ENCODE measurements at regions not wholly inside any gene's neighbourhood (a gene's known extent, or its start where the extent isn't known, plus 50 kb on each side); places are given as distances from the start of the nearest gene placed in this dataset.
"Not testable (repeated sequence)": the region's sequence is repeated elsewhere in the genome, so short reads cannot be mapped to it uniquely, and the experiment has no call there.

DNA sequence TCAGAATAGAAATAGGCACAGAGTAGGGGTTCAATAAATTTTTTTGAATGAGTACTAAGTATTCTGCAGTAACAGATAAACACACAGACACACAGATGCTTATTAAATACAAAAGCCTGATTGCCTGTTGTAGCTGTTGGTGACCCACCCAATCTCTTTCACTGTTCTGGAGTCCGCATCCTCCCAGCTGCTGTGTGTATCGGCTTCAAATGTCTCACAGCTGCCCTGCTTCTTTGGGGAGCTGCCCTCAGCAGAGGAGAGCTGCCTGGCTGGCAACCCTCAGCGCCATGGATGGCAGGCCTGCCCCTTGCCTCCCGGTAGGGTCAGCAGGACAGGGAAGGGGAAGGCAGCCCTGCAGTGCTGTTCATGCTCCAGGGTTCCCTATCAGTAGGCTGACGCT, 50.5 kb upstream of the PRNP start:
- no peak for DNase-seq

DNA sequence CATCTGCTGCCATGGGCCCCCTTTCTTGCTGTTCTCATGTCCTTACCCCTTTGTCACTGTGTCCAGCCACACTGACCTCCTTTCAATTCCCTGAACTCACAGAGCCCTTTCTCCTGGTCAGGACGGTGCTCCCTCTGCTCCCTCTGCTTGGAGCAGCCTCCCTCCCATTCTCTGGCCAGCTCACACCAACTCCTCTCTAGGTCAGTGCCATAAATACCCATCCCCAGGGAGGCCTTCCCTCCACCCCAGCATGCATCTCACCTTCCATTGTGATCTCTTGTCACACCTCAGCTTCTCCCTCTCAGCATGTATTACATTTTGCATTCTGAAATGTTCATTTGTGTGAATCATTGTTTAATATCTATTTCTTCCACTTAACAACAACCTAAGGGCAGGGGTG, 50.9 kb upstream of the PRNP start:
- DNase-seq: no peak

DNA sequence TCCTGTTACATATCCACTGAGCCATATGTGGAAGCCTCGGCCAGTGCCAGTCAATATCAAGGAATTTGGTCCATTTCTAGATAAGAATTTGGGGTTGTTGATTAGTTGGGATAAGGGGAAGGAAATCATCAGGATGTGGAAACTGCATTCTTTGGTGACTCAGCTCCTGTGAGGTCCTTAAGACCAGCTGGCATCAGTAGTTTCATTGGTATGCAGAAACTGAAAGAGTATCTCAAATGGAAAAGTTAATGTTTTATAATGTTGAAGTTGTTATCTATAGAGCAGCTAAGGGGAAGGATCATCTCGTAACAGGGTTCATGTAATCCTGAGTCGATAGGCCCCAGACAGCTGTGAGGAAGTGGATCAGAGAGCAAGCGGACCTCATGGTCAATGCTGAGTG, 52.5 kb upstream of the PRNP start:
- DNase-seq: no peak

DNA sequence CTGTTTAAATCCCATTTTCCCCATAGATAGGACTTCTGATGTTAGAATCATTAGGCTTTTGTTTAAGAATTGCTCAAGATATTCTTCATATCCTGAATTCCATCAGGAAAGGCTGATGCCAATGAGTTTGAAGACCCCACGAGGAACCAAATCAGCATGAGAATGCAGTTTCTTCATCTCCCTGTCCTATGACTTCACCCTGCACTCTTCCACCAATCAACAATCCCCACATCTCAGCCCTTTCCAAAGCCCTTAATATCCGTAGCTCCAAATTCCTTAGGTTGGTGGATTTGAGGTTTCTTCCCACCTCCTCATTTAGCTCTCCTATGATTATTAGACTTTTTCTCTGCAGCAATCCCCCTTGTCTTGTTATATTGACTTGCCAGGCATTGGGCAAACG, 52.9 kb upstream of the PRNP start:
- DNase-seq: no peak

DNA sequence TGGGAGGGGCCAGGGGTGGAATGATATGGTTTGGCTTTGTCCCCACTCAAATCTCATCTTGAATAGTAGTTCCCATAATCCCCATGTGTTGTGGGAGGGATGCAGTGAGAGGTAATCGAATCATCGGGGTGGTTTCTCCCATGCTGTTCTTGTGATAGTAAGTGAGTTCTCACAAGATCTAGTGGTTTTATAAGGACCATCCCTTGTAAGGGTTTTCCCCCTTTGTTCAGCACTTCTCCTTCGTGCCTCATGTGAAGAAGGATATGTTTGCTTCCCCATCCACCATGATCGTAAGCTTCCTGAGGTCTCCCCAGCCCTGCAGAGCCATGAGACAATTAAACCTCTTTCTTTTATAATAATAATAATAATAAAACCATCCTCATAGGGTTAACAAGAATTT, 53.4 kb upstream of the PRNP start:
- DNase-seq: no peak

DNA sequence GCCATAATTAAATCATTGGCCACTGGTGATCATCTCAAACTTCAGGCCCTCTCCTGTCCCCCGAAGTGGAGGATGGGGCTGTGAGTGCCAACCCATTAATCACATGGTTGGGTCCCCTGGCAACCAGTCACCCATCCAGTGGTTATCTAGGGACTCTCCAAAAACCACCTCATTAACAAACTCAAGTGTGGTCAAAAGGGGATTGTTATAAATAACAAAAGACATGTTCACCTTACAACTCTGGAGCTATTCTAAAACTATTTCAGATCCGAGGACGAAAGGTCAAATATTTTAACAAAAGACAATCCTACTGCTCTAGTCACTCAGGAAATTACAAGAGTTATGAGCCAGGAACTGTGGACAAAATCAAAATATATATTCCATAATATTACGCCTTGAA, 60.0 kb upstream of the PRNP start:
- DNase-seq: no peak

DNA sequence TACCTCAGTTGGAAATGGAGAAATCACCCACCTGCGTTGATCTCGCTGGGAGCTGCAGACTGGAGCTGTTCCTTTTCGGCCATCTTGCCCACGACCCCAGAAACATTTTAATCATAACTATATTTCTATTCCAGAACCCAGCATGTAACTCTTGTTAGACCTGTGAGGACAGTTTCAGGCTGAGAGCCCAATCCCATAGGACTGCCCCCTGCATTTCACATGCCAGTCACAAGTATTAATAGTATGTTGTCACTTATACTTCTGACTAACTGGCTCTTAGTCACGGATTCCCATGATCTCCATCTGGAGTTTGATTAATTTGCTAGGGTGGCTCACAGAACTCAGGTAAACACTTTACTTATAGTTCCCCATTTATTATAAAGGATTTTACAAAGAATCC, 60.6 kb upstream of the PRNP start:
- DNase-seq: no peak

DNA sequence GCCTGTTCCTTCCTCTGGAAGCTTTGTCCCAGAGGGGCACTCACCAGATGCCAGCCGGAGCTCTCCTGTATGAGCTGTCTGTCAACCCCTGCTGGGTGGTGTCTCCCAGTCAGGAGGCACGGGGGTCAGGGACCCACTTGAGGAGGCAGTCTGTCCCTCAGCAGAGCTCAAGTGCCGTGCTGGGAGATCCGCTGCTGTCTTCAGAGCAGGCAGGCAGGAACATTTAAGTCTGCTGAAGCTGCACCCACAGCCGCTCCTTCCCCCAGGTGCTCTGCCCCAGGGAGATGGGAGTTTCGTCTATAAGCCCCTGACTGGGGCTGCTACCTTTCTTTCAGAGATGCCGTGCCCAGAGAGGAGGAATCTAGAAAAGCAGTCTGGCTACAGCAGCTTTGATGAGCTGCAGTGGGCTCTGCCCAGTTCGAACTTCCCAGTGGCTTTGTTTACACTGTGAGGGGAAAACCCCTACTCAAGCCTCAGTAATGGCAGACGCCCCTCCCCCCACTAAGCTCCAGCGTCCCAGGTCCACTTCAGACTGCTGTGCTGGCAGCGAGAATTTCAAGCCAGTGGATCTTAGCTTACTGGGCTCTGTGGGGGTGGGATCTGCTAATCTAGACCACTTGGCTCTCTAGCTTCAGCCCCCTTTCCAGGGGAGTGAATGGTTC, 61.5 kb upstream of the PRNP start:
- DNase-seq: not testable (repeated sequence)

DNA sequence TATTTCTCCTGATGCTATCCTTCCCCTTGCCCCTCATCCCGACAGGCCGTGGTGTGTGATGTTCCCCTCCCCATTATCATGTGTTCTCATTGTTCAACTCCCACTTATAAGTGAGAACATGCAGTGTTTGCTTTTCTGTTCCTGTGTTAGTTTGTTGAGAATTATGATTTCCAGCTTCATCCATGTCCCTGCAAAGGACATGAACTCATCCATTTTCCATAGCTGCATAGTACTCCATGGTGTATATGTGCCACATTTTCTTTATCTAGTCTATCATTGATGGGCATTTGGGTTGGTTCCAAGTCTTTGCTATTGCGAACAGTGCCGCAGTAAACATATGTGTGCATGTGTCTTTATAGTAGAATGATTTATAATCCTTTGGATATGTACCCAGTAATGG, 67.1 kb upstream of the PRNP start:
- DNase-seq: not testable (repeated sequence)

DNA sequence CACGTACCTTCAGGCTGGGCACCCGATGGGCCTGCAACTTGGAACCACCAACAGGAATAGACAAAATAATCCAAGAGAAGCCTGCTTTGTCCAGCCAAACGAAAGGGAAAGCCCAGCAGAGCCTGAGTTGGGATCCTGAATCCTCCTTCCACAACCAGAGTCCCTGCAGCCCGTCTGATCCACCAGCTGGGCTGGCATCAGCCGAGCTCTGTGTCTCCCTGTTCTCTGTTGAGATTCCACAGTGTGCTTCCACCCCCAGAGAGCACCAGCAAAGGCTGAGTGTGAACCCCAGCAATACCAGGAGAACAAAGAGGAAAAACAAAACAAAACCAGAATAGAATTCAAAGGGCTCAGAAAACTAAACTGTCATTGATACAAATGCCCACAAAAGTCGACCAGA, 68.8 kb upstream of the PRNP start:
- no peak for DNase-seq

DNA sequence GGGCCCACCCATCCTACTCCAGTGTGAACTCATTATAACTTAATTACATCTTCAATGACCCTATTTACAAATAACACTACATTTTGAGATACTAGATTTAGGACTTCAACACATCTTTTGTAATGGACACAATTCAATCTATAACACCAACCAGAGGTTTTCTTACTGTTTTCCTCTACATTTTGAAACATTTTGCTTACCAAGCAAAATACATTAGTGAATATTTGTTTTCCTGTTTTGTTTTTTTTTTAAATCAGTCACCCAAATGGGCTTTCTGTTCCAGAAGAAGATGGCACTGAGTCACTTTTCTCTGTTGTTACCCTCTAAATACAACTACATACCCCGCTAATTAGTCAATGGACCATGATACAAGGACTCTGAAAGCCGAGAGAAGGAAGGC, 69.2 kb upstream of the PRNP start:
- DNase-seq: no peak

DNA sequence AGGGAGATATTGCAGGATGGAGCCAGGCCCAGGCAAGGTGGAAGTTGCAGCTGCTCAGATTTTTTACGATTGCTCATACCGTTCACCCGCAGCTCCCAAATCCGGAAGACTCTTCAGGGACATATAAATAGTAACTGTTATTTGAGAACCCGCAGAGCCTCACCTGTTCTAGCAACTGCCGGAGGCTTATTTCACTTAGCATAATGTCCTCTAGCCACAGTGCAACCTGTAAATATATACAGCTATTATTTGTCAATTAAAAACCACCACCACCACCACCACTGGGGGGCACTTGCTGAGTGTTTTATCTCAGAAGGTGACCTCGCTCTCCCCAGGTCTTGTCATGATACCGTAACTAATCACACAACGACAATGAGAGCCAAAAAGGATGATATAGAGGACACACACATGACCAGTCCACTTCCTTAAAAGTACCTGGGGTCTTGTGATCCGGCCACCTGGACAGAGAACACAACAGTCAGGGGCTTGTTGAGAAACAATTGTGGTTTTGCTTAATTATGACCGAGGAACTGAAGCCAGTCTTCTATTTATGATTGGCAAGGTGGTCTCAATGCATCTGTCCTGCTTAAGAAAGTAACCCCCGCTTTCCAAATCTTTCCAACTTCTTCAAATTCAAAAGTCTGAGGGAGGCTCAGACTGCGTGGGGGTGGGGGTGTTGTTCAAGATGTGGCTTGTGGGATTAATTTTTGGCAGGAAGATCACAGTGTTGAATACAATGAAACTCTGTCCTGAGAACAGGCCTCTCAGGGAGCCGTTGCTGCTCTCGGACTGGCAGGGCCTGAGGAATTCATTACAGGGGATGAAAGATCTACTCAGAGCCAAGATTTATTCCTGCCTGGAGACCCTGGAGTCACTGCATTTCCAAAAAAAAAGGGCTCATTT, 72.3 kb upstream of the PRNP start:
- peak; percentile 62 for DNase-seq

DNA sequence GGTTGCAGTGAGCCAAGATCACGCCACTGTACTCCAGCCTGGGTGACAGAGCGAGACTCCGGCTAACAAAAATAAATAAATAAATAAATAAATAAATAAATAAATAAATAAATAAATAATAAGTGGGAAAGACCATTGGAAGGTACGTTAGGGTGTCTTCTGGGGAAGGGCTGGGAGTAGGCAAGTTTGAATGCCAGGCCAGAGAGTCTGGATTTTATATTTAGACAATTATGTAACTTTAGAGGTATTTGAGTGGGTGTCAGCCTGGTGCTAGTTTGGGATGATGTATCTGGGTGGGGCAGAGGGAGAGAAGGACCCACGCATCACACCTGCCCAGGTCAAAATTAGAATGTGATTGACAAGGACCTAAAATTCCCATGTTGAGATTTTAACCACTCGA, 73.1 kb upstream of the PRNP start:
- DNase-seq: no peak

DNA sequence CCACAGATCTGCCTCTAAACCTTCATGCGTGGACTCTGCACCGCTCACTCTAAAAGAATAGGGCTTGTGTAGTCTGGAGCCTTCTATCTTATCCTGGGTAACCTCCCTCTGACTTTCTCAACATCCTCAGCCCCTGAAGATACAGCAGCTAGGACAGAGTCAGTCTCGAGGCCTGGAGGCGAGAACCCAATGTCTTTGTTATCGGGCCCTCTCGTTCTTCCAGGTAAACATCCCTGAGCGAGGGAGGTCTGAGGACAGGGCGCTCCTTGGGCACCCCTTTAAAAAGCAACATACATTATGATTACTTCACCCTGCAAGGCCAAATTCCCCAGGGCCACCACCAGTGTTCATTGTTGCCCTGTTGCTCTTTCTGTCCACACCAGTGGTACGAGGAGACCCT, 75.4 kb upstream of the PRNP start:
- no peak for DNase-seq

DNA sequence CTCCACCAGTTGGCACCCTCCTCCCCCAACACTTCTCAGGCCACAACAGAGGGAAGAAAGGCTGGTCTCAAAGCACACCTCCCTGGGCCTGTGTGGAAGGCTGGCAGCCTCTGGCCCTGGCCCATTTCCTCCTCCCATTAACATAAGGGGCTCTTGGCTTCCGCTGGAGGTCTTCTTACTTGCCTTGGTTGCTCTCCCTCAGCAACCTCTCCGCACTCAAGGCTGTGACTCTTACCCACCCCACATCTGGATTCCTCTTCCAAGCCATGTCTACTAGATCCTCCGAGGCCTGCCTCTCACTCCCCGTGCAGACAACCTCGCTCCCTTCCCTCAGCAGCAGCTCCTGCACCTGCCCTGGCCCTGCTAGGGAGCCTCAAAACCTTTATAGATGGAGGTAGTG, 76.7 kb upstream of the PRNP start:
- no peak for DNase-seq

DNA sequence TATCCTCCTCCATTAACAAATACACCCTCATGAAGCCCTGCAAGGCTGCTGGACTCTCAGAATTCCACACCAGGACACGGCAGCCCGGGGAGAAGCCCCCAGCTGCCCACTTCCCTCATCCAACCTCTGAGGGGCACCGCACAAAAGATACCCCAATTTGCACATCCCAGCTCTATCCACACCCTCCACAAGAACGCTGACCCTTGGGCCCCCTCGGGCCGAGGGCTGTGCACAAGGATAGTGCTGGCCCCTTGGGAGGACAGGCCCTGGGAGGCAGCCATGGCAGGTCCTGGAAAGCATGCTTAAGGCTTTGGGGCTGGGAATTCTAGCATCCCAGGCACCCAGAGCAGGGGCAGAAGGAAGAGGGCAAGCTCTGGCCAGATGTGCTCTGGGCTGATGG, 77.4 kb upstream of the PRNP start:
- no peak for DNase-seq

DNA sequence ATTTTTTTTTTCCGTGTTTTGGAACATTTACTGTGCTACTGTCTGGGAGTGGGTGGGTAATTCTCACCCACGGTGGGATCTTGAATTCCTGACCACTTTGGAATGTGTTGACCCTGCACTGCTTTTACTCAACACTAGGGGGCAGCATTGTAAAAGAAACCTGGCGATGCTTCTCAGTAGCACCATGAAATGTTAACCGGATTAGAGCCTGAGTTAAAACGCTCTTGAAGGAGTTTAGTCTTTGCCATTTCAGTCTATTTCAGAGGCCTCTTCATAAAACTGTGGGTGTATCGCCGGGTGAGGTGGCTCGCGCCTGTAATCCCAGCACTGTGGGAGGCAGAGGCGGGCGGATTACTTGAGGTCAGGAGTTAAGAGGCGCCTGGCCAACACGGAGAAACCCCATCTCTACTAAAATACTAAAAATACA, 79.0 kb upstream of the PRNP start:
- peak; percentile 39 for DNase-seq

DNA sequence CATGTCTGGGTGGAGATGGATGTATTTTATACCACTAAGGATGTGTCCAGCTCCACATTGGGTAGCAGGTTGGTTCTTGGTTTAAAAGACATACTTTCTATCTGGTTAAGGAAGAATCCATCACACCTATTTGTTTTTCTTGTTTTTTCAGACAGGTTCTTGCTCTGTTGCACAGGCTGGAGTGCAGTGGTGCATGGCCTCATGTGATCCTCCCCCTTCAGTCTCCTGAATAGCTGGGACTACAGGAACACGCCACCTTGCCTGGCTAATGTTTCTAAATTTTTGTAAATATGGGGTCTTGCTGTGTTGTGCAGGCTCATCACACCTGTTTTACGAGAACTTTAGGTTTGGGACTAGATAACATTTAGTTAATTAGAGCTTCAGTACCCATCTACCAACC, 80.2 kb upstream of the PRNP start:
- no peak for DNase-seq

DNA sequence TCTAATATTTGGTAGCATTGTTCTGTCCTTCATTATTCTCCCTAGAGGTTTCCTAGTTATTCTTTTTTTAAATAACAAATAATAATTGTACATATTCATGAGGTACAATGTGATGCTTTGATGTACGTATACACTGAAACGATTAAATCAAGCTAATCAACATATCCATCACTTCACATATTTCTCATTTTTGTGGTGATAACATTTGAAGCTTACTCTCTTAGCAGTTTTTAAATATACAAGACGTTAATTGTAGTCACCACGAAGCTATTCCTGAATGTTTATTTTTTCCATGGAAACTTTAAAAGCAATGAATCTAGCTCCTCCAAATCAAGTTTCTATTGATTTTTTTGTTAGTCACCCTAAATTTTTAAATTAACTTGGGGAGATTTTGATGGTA, 81.1 kb upstream of the PRNP start:
- no peak for DNase-seq

DNA sequence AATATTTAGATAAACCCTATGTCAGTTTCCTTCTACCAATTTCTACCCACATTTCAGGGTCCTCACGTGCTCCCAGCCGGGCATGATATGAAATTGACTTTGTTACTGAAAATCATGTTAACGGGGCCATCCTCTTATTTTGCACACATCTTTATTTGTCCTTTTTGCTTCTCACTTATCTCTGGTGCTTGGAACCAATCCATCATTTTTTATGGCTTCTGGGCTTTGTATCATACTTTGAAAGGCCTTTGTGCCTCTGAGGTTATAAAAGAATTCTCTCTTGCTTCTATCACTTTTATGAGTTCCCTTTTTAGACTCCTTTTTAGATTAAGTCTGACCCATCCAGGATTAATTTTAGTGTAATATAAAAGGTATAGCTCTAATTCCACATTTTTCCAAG, 81.7 kb upstream of the PRNP start:
- DNase-seq: no peak

DNA sequence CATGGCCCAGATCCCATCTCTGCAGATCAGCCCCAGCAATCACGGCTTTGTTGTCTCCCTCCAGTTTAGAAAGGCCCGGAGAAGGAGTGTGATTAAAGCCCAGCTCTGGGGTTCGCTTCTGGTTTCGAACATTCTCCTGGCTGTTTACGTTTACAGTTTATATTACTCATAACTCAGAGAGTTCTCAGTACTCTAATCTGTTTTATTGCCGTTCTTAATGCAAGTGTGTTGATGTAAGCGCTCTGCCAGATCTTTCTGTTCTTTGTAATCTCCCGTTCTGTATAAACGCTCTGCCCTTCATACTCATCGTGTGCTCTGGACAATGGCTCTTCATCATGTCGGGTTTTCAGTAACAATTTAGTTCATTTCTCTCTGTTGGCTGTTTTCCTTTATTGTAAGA, 82.5 kb upstream of the PRNP start:
- DNase-seq: no peak

DNA sequence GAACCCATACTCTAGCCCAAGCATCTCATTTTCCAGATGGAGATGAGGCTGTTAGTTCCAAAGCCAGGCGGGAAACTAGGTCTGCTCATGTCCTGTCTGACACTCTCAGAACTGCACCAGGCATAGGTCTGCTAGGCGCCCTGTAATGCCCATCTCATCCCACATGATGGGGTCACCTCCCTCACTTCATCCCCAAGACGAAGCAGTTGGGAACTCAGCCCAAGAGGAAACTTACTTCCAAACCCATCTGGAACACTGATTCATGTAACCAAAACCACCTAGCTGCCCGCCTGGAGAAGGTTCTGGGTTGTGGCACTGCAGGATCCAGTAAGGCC, 84.0 kb upstream of the PRNP start:
- no peak for DNase-seq

DNA sequence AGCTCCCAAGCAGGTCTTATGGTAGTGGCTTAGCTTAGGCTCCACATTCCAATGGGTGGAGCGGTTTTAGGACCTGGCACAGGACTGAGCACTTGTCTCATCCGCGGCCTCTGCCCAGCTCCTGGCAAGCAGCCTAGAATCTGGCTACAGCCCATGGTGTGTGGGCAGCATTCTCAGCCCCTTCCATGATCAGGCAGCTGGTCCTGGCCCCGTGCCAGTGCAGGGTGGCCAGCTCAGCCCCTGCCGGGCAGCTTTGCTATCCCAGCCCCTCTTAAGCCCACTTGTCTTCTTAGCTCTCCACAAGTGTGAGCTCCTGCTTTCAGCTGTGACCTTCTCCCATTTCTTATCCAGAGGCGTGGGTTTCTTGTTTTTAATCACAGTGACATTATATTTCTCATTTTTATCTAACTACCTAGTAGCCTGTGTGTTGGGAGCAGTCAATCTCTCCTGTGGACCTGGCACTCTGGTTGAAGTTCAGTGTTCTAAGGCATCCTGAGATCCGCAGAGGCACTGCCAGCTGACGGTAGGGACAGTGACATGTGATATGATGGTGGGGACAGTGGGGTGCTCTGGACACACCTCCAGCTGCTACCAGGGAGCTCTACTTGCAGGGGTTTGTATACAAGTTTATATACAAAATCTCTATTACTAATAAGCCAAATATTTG, 84.5 kb upstream of the PRNP start:
- no peak for DNase-seq

DNA sequence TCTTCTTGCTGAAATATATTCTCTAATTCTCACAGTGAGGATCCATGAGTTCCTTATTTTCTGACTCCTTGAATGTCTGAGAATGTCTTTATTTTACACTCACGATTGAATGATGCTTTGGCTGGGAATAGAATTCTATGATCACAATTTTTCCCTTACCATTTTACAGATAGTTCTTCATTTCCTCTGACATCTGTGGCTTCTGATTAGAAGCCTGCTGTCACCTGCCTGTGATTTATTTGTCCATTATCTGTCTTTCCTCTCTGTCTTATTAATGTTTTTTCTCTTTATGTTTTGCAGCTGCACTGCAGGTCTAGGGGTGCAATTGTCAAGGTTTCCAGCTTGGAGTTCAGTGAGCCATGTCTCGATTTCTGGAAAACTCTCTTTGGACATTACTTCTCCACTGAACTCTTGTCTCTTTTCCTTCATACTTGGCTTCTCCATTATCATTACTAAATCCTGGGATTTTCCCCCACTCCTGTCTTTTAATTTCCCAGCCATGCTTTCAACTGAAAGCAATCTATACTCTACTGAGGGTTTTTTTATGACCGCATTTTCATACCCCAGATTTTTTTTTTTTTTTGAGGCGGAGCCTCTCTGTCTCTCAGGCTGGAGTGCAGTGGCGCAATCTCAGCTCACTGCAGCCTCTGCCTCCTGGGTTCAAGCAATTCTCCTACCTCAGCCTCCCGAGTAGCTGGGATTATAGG, 85.8 kb upstream of the PRNP start:
- no peak for DNase-seq

All from stimulated activated CD4-positive, alpha-beta T cell treated with anti-CD3 and anti-CD28 coated beads, Interleukin-1b, Interleukin-23, amount 100 ng/mL, for 48 hours (primary cell).